Left renal cortex interstitium (tissue), 4 donors: ENCODE measurements at regions not wholly inside any gene's neighbourhood (a gene's known extent, or its start where the extent isn't known, plus 50 kb on each side); places are given as distances from the start of the nearest gene placed in this dataset.
A peak's percentile ranks its signal among the peaks of the same experiment; 100 is the strongest.
"Not testable (repeated sequence)": the region's sequence is repeated elsewhere in the genome, so short reads cannot be mapped to it uniquely, and the experiment has no call there.

Experiments used
- DNase-seq, 4 donors: peaks; one replicate each; pipeline ENCODE4 v3.0.0-alpha.2; 2013; ENCODE audit warnings: low read depth in 4 of 4, low spot score in 2 of 4, missing footprints in 1 of 4

DNA sequence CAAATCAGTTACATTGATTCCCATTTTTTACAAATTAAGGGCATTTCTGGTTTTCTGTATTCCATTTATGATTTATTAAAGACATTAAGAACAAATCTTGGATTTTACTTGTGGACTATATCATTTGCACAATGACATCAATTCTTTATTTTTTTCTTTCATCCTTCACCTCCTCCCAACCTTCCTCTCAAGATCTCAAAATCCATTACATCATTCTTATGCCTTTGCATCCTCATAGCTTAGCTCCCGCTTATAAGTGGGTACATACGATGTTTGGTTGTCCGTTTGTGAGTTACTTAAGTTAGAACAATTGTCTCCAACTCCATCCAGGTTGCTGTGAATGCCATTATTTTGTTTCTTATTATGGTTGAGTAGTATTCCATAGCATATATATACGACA lies 752.8 kb downstream of the CD109 start:
- no peak for DNase-seq

DNA sequence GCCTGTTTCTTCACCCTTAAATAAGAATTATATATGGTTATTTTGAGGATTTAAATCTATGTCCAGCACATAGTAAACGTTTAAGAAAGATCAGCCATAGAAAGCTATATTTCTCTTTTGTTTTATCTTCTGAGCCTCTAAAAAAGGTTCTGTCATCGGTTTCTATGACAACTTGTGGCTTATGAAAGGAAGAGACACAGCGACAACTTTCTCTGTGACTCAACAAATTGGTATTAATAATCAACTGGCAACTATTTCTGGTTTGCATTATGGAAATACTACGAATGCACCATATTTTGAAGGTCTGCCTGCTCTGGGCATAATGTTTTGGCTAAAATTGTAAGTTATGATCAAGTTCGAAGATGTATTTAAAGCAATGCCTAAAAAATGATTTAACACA lies 751.0 kb downstream of the CD109 start:
- no peak for DNase-seq

DNA sequence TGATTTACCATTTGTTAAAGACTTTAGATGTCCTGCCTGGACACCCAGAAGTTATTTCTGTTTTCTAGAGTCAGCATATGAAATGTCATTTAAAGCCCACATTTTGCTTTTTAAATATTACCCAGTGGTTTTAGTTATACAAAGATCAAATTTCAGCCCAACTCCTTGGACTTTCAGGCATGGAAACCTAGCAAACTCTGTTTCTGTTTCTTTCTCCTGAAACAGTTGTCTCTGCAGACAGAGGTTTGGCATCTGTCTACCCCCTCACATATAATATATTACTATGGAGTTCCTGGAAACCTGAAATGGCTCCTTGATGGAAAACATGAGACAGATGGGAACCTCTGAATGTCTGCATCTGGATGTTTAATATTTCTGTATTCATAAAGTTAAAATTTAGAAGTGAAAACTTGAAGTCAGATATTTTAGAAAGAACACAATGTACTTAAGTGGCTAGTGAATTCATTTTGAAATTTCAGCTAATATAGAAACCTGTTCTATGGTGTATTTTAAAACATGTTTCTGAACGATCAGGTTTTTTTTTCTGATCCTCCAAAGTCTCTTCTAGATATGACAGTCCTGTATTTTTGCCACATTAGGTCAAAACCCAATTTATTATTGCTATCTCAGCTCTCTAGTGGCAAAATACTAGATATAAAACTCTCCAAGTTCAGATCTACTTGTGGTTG lies 743.3 kb downstream of the CD109 start:
- no peak for DNase-seq

DNA sequence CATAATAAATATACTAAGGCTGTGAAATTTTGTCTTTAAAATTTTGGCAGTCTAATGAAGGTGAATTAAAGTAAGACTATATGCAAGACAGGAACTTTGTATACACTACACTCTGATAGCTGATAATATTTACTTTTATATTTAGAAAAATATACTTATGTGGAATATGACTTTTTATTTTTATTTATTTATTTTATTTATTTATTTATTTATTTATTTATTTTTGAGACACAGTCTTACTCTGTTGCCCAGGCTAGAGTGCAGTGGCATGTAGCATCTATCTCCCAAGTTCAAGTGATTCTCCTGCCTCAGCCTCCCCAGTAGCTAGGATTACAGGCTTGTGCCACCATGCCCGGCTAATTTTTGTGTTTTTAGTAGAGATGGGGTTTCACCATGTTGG lies 742.4 kb downstream of the CD109 start:
- not testable (repeated sequence) for DNase-seq

DNA sequence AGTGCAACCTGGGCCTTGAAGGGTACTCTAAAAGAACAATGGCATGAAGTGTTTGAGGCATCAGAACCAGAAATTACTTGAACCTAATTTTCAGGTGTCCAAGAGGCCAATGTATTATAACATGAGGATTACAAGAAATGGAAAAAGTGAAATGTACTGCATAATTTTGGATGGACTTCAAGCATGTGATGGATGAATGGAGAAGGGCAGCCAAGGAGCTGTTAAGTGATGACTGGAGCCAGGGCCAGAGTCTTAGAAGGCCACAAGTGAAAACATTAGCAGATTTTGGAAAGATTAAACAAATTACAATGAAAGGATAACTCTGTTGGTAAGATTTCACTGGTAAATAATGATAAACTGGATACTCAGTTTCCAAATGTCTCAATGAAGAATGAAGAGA lies 738.2 kb downstream of the CD109 start:
- no peak for DNase-seq

DNA sequence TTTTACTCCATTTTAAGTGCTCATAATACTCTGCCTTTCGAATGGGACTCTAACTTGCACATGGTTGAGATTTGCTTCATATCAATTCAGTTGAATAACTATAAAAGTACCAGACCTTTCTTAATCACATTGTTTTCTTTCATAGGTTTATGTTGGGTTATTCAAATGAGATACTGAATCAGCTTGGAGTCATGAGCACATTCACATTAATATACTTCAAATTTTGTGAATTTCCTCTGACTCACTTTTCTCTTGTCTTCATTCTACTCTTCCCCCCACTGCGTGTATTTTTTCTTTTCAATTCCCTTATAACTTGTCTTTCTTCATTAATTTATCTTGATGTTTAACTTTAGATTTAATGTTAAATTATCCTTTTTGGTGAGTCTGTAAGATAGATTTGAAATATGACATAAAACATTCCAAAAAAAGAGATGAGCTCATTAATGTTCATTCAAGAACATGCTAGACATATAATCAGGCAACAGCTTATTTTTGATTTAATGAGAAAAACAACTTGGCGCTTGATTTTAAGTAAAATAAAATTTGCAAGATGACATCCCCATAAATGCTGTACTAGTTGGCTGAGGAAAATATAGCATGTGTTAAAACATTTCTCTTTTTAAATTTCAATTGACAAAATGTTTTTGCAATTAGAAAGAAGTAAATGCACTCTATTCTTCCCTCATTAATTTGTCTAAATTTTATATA lies 736.0 kb downstream of the CD109 start:
- no peak for DNase-seq

DNA sequence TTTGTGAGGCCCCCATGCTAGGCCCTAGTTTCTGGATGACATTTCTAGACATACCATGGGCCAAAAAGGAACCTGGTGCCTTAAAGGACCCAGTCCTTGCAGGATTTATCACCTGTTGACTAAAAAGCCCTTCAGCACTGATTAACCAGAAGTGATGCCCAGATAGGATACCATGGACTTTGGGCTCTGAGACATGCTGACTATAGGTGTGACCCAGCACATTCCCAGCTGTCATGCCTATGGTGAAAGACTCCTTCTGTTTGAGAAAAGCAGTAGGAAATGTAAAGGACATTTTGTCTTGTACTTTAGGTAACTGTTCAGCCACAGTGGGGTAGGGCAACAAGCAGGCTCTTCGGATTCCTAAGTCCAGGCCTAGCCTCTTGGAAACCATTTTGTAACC lies 724.2 kb downstream of the CD109 start:
- DNase-seq: no peak

DNA sequence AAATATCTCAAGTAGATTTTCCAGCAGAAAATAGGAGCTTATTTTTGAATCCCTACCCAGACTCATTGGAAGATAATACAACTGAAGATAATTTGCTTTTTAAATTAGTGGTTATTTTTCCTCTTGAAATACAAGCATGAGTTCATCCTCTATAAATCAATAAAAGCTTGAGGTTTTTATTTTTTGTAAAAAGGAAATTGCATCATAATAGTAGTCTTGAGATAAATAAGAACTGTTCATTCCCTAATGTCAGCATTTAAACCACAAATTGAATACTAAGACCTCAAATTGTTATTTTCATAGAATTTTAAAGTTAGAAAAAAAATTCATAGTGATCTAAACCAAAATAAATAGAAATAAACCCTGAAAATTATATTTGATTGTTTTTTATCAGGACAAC lies 719.1 kb downstream of the CD109 start:
- DNase-seq: no peak

DNA sequence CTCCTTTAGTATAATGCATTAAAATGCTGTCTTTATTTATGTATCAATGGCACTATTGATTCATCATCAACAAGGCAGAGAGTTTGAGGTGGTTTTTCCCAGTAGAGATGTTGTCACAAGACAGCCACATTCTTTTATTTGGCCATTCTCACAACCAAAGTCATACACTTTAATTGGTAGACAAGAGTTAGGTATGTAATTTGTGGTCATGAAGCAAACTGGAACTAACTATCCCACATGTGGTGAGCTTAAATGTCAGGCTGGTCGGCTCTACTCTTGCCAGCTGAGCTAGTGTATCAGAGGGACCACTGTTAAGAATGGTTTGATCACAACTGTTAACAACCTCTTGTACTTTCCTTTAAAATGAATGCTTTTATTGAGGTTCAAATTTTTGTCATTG lies 714.6 kb downstream of the CD109 start:
- no peak for DNase-seq

DNA sequence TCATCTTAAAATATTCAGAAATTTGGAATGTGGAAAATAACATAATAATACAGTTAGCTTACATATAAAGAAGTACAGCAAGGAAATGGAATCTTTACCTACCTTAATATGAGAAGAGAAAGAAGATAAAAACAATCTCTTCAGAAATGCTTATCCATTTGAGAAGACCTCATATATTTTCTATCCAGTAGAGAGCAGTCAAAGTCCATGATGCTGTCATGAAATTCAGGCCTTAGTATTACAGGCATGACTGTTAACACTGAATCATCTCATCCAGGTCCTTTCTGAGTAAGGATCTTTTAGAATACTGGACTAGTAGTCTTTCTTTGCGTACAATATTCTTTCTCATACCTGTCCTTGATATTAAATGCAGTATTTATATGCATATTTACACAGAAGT lies 713.4 kb downstream of the CD109 start:
- peak in 3 of 4 donors; percentile 7 to 20 (median 11) for DNase-seq

DNA sequence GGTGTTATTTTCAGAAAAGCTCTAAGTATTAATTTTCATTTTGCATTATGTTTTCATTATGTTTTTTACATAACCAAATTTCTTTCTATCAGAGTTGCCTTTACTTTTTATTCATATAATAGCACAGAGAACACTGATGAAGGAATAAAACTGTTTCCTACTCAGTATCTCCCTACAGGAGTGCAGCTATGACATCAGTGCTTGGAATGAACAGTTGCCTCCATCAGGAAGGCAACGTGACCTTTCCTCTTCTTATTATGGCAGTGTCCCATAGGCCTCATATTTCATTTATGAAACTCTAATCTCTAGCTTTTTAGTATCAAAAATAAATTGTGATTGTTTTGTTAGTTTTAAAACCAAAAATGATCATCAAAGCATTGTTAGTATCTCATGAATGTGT lies 712.8 kb downstream of the CD109 start:
- DNase-seq: no peak

DNA sequence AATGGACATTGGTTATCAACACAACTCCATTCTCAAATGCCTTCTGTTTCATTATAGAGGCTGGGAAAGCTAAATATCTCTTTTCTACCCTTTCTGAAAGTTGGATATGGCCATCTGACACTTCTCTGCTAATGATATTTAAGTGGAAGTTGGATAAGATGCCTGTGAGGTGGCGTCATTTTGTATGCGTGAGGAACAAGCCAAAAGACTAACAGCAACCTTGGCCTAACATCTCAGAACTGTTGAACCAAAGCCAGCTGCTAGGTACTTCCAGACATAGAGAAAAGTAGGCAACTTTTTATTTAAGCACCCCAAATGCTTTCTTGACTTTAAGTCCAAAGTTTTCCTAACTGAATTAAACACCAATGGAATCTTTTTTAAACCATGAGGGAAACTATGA lies 708.4 kb downstream of the CD109 start:
- no peak for DNase-seq

DNA sequence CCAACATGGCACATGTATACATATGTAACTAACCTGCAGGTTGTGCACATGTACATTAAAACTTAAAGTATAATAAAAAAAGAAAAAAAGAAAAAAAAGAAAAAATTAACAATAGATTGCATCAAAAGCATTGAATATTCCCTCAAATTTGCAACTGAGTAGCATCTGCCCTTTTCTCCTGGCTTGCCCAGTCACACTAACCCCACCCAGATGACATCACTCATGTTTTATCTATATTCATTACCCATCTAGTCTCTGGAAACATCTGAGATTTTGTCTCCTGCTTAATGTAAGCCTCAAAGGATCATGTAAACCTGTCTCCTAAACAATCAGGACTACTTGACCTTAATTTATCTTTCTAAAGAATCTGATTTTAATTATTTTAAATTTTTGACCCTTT lies 706.8 kb downstream of the CD109 start:
- no peak for DNase-seq

DNA sequence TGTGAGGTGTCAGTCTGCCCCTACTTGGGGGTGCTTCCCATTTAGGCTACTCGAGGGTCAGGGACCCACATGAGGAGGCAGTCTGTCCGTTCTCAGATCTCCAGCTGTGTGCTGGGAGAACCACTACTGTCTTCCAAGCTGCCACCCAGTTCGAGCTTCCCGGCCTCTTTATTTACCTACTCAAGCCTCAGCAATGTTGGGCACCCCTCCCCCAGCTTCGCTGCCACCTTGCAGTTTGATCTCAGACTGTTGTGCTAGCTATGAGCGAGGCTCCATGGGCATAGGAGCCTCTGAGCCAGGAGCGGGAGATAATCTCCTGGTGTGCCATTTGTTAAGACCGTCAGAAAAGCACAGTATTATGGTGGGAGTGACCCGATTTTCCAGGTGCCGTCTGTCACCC lies 682.4 kb downstream of the CD109 start:
- not testable (repeated sequence) for DNase-seq

DNA sequence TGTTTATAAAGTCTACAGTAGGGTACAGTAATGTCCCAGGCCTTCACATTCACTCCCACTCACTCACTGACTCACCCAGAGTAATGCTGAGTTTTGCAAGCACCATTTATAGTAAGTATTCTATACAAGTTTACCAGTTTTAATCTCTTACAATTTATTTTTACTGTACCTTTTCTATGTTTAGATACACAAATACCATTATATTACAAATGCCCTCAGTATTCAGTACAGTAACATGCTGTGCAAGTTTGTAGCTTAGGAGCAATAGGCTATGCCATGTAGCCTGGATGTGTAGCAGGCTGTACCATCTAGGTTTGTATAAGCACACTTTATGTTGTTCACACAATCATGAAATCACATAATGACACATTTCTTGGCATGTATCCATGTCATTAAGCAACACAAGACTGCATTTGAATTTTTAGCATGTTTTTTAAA lies 673.6 kb downstream of the CD109 start:
- DNase-seq: no peak

DNA sequence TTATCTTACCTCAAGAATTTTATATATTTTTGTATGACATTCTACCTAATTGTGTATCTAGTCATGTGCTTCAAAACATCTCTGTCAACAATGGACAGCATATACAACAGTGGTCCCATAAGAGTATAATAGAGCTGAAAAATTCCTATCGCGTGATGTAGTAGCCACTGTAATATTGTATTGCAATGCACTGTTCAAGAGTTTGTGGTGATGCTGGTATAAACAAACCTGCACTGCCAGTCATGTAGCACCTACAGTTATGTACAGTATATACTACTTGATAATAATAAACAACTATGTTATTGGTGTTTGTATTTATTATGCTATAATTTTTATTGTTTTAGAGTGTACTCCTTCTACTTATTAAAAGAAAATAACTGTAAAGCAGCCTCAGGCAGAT lies 672.7 kb downstream of the CD109 start:
- DNase-seq: no peak

DNA sequence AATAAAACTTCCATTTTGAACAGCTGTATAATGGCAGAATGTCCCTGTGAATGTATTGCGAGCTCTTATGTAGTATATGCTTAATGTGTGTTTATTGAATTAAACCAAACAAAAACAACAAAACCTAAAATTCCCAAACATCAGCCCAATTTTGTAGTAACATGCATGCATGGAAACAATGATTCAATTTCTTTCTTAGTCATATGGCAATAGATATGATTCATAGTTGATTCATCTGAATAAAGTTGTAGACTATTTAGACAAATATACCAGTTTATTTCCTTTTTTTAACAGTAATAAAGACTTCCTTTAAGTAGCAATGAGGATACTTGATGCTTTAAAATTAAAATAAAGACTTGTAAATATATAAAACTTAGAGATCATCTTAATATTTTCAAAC lies 670.6 kb downstream of the CD109 start:
- DNase-seq: no peak

DNA sequence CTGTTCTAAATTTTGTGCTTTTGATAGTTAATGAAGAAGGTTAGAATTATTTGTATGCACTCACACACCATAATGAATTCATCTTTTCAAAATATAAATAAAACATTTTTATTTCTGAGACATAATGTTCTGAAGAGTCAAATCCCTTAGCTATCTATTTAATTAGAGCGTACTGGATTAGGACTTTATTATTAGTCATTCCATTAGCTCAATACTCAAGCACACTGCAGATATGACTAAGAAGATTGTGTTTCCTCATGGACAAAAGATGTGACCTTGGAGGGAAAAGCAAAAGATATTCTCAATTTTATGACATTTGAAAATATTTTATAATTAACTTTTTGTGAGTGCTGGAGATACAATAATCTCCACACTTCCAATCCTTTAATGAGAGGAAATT lies 666.4 kb downstream of the CD109 start:
- DNase-seq: no peak

DNA sequence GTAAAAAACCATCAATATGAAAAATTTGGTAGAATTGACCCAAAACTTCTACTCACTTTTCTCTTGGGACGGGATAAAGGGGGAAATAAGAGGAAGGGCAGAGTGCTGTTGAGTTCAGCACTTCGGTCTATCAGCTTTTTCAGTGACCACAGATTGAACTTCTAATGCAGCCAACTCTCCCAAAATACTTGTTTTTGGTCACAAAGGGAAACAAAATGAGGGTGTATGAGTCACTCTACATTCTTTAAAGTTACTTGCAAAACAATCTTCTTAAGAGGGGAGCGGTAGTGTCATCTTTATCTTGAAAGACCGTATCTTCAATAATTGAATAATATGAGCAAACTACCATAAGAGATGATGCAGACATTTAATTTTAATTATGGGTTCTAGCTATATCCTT lies 661.3 kb downstream of the CD109 start:
- no peak for DNase-seq

DNA sequence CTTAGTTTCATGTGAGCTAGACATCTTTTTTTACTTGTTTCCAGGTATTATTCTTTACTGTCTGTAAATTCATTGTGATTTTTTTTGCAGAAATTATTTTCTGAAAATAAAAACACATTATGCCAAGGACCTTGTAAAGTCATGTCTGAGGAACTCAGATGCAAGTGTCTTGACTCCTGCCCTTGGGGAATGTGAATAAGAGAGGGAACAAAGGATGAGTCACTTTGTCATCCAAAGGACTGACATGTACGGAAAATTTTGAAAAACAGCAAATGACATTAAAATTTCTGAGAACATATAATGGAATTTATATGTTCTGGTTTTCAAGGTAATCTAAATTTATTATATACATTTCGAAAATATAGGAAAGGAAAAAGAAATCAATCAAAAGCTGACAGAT lies 660.4 kb downstream of the CD109 start:
- DNase-seq: no peak

DNA sequence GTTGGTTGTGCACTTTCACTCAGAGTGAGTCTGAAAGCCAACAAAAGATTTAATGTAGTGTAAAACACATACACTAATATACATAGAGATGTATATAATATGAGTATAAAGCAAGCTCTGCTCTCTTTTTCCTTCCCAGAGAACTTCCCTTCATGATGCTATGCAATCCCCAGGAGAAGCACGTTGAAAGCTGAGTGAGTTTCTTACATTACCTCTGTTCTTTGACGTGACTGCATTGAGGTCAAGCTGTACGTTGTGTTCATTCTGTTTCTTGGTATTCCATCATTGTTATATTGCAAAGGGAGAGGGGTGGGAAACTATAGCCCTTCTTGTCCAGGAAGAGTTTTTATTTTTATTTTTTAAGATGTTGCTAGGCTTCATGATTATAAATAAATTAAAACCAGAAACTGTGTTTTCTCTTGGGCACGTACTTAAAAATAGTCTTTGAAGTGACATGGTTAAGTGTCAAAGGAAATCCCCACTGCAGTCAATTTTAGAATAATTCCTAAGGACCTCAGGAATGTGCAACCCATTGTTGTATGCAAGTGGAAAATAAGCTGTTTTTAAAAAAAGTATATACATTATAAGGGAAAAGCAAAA lies 651.0 kb downstream of the CD109 start:
- DNase-seq: no peak

DNA sequence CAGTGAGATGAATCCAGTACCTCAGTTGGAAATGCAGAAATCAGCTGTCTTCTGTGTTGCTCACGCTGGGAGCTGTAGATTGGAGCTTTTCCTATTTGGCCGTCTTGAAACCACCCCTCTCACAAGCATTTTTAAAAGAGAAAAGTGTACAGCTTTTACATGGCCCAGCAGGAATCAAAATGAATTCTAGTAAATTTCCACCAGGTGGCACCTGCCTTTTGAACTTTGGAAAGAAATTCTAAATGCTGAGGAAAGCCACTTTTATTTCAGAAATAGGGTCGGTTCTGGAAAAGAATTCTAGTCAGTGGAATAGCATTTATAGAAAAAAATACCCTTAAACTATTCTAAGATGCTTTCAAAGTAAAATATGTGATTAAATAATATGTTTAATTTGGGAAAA lies 647.8 kb downstream of the CD109 start:
- no peak for DNase-seq
